Nephron (organoid): ENCODE measurements at regions not wholly inside any gene's neighbourhood (a gene's known extent, or its start where the extent isn't known, plus 50 kb on each side); places are given as distances from the start of the nearest gene placed in this dataset.

Experiments
- H3K27ac Mint-ChIP-seq, 3 experiments: 2 replicates each; pipeline ENCODE4 v1.8.0; 2020; ENCODE audit warnings: mixed read lengths in 3 of 3, mild to moderate bottlenecking in 2 of 3, moderate library complexity in 1 of 3
- H3K27me3 Mint-ChIP-seq: 2 replicates; pipeline ENCODE4 v1.8.0; 2021; ENCODE audit warnings: low read depth, mild to moderate bottlenecking, moderate library complexity, mixed read lengths
- H3K36me3 Mint-ChIP-seq: 2 replicates; pipeline ENCODE4 v1.8.0; 2020; ENCODE audit warnings: low read depth, mixed read lengths
- H3K4me1 Mint-ChIP-seq: 2 replicates; pipeline ENCODE4 v1.8.0; 2020; ENCODE audit warnings: mixed read lengths
- H3K4me3 Mint-ChIP-seq, 3 experiments: 2 replicates each; pipeline ENCODE4 v1.8.0; 2020; ENCODE audit warnings: mild to moderate bottlenecking in 3 of 3, mixed read lengths in 3 of 3, moderate library complexity in 2 of 3
- H3K9me3 Mint-ChIP-seq: 2 replicates; pipeline ENCODE4 v1.8.0; 2020; ENCODE audit warnings: mixed read lengths
- CTCF ChIP-seq, 3 experiments: fragments of 200-600 bp; sonication (generic); IDR thresholded peaks; one replicate each; pipeline ENCODE4 v1.5.0; 2021; ENCODE audit warnings: antibody characterized with exemption in 3 of 3; ENCODE audit not compliant: unreplicated experiment in 3 of 3

GRCh38 chr12:74685385-74685784, 147.8 kb downstream of the ATXN7L3B start:
- H3K4me3 Mint-ChIP-seq: no peak overlapping the region
- H3K9me3 Mint-ChIP-seq: peaks cover 5% of the 10 kb centered on the region
- no peak for TF ChIP-seq CTCF (IDR thresholded peaks at IDR 0.05; ENCODE audit: unreplicated experiment in 3 of 3)

GRCh38 chr12:74689071-74689655, 151.5 kb downstream of the ATXN7L3B start:
- peak; percentile 66 to 79 (median 68) for TF ChIP-seq CTCF (IDR thresholded peaks at IDR 0.05; ENCODE audit: unreplicated experiment in 3 of 3)
- no peaks in the 10 kb centered on the region for H3K9me3 Mint-ChIP-seq
- H3K4me1 Mint-ChIP-seq: no peaks in the 10 kb centered on the region
- H3K27me3 Mint-ChIP-seq: no peaks in the 10 kb centered on the region
- no peak overlapping the region for H3K4me3 Mint-ChIP-seq
- peak overlapping the region in 2 of 3 experiments; percentile 23 to 40 for H3K27ac Mint-ChIP-seq
- no peaks in the 10 kb centered on the region for H3K36me3 Mint-ChIP-seq

More at GRCh38 chr12:74685385-74685784, 147.8 kb downstream of the ATXN7L3B start:
- Mint-ChIP-seq H3K27me3 (no peaks in the 10 kb centered on the region), H3K4me1 (no peaks in the 10 kb centered on the region), H3K36me3 (no peaks in the 10 kb centered on the region), H3K27ac (no peak overlapping the region)

GRCh38 chr12:74689929-74690328, 152.3 kb downstream of the ATXN7L3B start:
- TF ChIP-seq CTCF (IDR thresholded peaks at IDR 0.05; ENCODE audit: unreplicated experiment in 3 of 3): no peak
- Mint-ChIP-seq H3K27me3 (no peaks in the 10 kb centered on the region), H3K27ac (peak overlapping the region in 2 of 3 experiments; percentile 7 to 28), H3K36me3 (no peaks in the 10 kb centered on the region), H3K4me1 (no peaks in the 10 kb centered on the region), H3K4me3 (no peak overlapping the region), H3K9me3 (no peaks in the 10 kb centered on the region)

GRCh38 chr12:74719447-74719846, 181.8 kb downstream of the ATXN7L3B start:
- no peaks in the 10 kb centered on the region for H3K9me3 Mint-ChIP-seq
- H3K27me3 Mint-ChIP-seq: peaks cover 4% of the 10 kb centered on the region
- no peak overlapping the region for H3K4me3 Mint-ChIP-seq

GRCh38 chr12:74722709-74723108, 185.1 kb downstream of the ATXN7L3B start:
- TF ChIP-seq CTCF (IDR thresholded peaks at IDR 0.05; ENCODE audit: unreplicated experiment in 3 of 3): no peak
- Mint-ChIP-seq H3K36me3 (no peaks in the 10 kb centered on the region), H3K27ac (peak overlapping the region in 1 of 3 experiments; percentile 44), H3K27me3 (no peaks in the 10 kb centered on the region), H3K9me3 (no peaks in the 10 kb centered on the region), H3K4me3 (no peak overlapping the region), H3K4me1 (no peaks in the 10 kb centered on the region)

More at GRCh38 chr12:74719447-74719846, 181.8 kb downstream of the ATXN7L3B start:
- no peaks in the 10 kb centered on the region for H3K4me1 Mint-ChIP-seq
- no peak overlapping the region for H3K27ac Mint-ChIP-seq
- no peak for TF ChIP-seq CTCF (IDR thresholded peaks at IDR 0.05; ENCODE audit: unreplicated experiment in 3 of 3)
- no peaks in the 10 kb centered on the region for H3K36me3 Mint-ChIP-seq

GRCh38 chr12:74725154-74725553, 187.5 kb downstream of the ATXN7L3B start:
- H3K36me3 Mint-ChIP-seq: no peaks in the 10 kb centered on the region
- TF ChIP-seq CTCF (IDR thresholded peaks at IDR 0.05; ENCODE audit: unreplicated experiment in 3 of 3): no peak

More at GRCh38 chr12:74725154-74725553, 187.5 kb downstream of the ATXN7L3B start:
- H3K4me3 Mint-ChIP-seq: no peak overlapping the region
- no peaks in the 10 kb centered on the region for H3K9me3 Mint-ChIP-seq
- no peaks in the 10 kb centered on the region for H3K4me1 Mint-ChIP-seq
- H3K27ac Mint-ChIP-seq: no peak overlapping the region
- H3K27me3 Mint-ChIP-seq: no peaks in the 10 kb centered on the region
